Thoracic aorta (tissue), 2 donors: ENCODE measurements at regions not wholly inside any gene's neighbourhood (a gene's known extent, or its start where the extent isn't known, plus 50 kb on each side); places are given as distances from the start of the nearest gene placed in this dataset.

Source experiments
- ATAC-seq: fragments of 150-250 bp; one replicate; pipeline ENCODE4 v1.8.0; 2017; ENCODE audit warnings: low read depth; ENCODE audit not compliant: insufficient number of reproducible peaks, low FRiP score
- DNase-seq: peaks from one replicate; pipeline ENCODE4 v3.0.0-alpha.2; 2020; ENCODE audit warnings: low spot score
- H3K27ac ChIP-seq, 2 donors: fragments of 200-600 bp; sonication (generic); 1 replicate in 1 of 2; 2 replicates in 1 of 2; pipeline ENCODE4 v1.5.1; 2016; ENCODE audit warnings: mild to moderate bottlenecking in 2 of 2, moderate library complexity in 2 of 2
- H3K27me3 ChIP-seq: fragments of 200-600 bp; sonication (generic); replicated peaks from 2 replicates; pipeline ENCODE4 v1.6.0; 2016; ENCODE audit warnings: mild to moderate bottlenecking; ENCODE audit not compliant: insufficient read depth
- H3K36me3 ChIP-seq: fragments of 200-600 bp; sonication (generic); one replicate; pipeline ENCODE4 v1.5.1; 2016
- H3K4me1 ChIP-seq, 2 donors: fragments of 200-600 bp; sonication (generic); 1 replicate in 1 of 2; 2 replicates in 1 of 2; pipeline versions ENCODE4 v1.5.1 to v1.6.0; 2016; ENCODE audit warnings: low read depth in 2 of 2, mild to moderate bottlenecking in 1 of 2; ENCODE audit not compliant: control insufficient read depth in 1 of 2
- H3K4me3 ChIP-seq: fragments of 200-600 bp; sonication (generic); 2 replicates; pipeline ENCODE4 v1.5.1; 2016; ENCODE audit warnings: mild to moderate bottlenecking
- H3K9me3 ChIP-seq: fragments of 200-600 bp; sonication (generic); 2 replicates; pipeline ENCODE4 v1.5.1; 2016
- TF ChIP-seq, protein P1 (sequence below): fragments of 200-600 bp; sonication (generic); IDR thresholded peaks from one replicate; pipeline ENCODE4 v1.5.1; 2019; ENCODE audit warnings: antibody characterized with exemption

DNA sequence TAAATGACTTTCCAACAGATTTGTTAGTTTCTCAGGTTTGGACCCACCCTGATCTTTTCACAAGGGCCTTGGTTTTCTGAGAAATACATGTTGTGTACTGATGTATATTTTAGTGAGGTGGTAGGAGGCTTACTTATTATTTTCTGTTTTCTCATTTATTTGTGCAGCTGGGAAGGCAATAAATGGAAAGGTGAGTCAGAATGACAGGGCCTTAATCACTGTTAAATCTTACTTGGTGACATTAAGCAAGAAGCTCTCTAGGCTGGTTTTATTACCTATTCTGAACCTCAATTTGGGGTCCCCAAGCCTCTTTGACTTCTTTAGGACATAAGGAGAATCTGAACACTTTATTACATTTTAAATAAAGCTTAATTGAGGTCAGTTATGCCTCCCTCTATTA, 214.0 kb upstream of the DAB2 start:
- ATAC-seq (no peak), DNase-seq (no peak)
- TF ChIP-seq, protein P1, sequence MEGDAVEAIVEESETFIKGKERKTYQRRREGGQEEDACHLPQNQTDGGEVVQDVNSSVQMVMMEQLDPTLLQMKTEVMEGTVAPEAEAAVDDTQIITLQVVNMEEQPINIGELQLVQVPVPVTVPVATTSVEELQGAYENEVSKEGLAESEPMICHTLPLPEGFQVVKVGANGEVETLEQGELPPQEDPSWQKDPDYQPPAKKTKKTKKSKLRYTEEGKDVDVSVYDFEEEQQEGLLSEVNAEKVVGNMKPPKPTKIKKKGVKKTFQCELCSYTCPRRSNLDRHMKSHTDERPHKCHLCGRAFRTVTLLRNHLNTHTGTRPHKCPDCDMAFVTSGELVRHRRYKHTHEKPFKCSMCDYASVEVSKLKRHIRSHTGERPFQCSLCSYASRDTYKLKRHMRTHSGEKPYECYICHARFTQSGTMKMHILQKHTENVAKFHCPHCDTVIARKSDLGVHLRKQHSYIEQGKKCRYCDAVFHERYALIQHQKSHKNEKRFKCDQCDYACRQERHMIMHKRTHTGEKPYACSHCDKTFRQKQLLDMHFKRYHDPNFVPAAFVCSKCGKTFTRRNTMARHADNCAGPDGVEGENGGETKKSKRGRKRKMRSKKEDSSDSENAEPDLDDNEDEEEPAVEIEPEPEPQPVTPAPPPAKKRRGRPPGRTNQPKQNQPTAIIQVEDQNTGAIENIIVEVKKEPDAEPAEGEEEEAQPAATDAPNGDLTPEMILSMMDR, result no peak
- H3K27me3 ChIP-seq, result no peaks in the 10 kb centered on the region
- H3K9me3 ChIP-seq, result no peaks in the 10 kb centered on the region
- H3K4me1 ChIP-seq, result no peaks in the 10 kb centered on the region
- no peak overlapping the region for H3K27ac ChIP-seq
- H3K4me3 ChIP-seq, result no peak overlapping the region
- H3K36me3 ChIP-seq, result no peaks in the 10 kb centered on the region

DNA sequence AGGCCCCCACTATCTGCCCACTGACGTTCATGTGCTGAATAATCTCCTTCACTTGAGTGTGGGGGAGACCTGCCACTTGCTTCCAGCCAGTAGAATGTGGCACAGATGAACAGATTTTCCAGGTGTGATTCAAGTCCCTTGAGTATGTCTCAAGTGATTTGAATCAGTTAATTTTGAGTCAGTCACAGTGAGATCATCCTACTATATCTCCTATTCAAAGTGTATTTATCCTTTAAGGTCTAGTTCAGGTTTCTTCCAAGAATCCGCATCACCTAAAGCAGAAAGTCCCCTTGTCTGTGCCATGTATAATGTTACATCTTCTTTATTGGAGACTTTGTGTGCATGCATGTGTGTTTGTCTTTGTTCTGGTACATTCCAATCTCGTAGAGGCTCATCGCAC, 208.3 kb upstream of the DAB2 start:
- Histone ChIP-seq H3K27ac (no peak overlapping the region), H3K4me1 (no peaks in the 10 kb centered on the region), H3K4me3 (no peak overlapping the region), H3K27me3 (no peaks in the 10 kb centered on the region), H3K36me3 (no peaks in the 10 kb centered on the region), H3K9me3 (no peaks in the 10 kb centered on the region)
- ATAC-seq, result no peak
- DNase-seq, result no peak
- TF ChIP-seq, protein P1, result no peak

DNA sequence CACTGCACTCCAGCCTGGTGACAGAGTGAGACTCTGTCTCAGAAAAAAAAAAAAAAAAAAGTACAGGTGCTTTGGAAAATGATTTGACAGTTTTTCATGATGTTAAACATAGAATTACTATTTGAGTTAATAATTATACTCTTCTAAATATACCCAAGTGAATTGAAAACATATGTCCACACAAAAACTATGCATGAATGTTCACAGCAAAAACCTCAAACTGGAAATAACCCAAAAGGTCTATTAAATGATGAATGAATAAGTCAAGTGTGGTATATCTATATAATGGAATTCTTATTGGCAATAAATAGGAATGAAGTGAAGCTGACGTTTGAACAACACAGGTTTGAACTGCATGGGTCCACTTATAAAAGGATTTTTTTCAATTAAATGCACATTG, 207.2 kb upstream of the DAB2 start:
- no peak overlapping the region for H3K27ac ChIP-seq
- H3K36me3 ChIP-seq, result no peaks in the 10 kb centered on the region
- H3K27me3 ChIP-seq, result no peaks in the 10 kb centered on the region
- ATAC-seq, result no peak
- no peaks in the 10 kb centered on the region for H3K9me3 ChIP-seq
- H3K4me1 ChIP-seq, result no peaks in the 10 kb centered on the region
- DNase-seq, result no peak
- TF ChIP-seq, protein P1, result no peak
- no peak overlapping the region for H3K4me3 ChIP-seq

DNA sequence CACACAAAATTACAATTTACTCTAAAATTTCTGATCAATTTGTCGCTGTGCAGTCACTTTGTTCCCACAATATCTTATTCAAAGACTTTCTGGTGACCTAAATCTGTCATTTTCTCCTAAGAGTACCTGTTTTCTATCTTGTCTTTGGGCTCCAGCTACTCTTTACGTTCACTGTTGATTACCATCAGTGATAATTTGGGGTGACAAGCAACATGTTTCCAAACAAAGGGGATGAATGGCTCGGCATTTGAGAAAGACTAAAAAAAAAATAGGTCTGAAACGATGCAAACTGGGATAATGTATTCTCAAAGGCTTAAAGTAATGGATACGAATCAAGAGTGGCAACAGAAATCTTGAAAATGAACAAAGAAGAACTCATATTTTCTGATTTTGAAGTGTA, 205.2 kb upstream of the DAB2 start:
- Histone ChIP-seq H3K9me3 (no peaks in the 10 kb centered on the region), H3K4me3 (no peak overlapping the region), H3K4me1 (peaks cover 0 to 1% of the 10 kb centered on the region in 2 donors), H3K27ac (no peak overlapping the region), H3K27me3 (no peaks in the 10 kb centered on the region), H3K36me3 (no peaks in the 10 kb centered on the region)
- no peak for ATAC-seq
- TF ChIP-seq, protein P1, result no peak
- DNase-seq, result no peak

DNA sequence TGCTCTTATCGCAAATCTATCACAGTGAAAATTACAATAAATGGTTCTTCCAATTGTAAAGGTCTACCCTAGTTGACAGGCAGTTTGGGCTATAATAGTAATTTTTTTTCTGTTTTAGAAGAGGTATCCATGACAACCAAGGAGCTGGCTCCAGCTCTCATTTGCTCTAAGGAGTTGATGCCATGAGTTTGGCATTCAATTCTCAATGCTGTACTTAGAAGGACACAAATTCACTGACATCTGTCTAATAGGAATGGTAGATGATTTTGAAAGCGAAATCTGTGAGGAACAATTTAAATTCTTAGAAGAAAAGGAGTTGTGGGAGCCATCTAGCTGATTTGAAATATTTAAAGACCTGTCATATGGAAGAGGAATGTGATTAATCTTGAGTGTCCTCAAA, 203.6 kb upstream of the DAB2 start:
- no peaks in the 10 kb centered on the region for H3K36me3 ChIP-seq
- ATAC-seq (no peak), DNase-seq (no peak)
- TF ChIP-seq, protein P1, result no peak
- H3K4me3 ChIP-seq, result no peak overlapping the region
- H3K4me1 ChIP-seq, result peaks cover 0 to 8% of the 10 kb centered on the region in 2 donors
- H3K9me3 ChIP-seq, result no peaks in the 10 kb centered on the region
- H3K27ac ChIP-seq, result no peak overlapping the region
- H3K27me3 ChIP-seq, result no peaks in the 10 kb centered on the region
